ENCODE measurements at regions not wholly inside any gene's neighbourhood (a gene's known extent, or its start where the extent isn't known, plus 50 kb on each side); places are given as distances from the start of the nearest gene placed in this dataset.
"Not testable (repeated sequence)": the region's sequence is repeated elsewhere in the genome, so short reads cannot be mapped to it uniquely, and the experiment has no call there.

DNA sequence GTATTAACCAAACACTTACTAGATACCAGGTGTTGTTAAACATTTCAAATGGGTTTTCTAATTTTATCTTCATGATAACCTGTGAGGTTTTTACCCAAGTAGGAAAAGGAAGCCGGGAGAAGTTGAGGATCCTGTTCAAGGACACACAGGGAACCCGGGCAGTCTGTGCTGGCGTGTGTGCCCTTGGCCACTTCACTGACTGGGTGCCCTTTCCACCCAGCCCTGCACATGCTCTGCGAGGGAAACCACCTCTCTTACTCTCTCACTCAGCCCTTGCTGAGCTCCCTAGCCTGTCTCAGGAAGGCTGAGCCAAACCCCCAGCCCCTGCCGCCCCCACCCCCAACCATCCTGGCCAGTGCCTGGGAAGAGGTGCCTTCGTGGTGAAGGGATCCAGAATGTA lies 51.8 kb downstream of the TEX44 start:
- no peak overlapping the region for H3K4me3 ChIP-seq (replicated peaks in 1 of 2; ENCODE audit: low read depth in 2 of 2, low read length in 2 of 2)
- TF ChIP-seq, protein P1, sequence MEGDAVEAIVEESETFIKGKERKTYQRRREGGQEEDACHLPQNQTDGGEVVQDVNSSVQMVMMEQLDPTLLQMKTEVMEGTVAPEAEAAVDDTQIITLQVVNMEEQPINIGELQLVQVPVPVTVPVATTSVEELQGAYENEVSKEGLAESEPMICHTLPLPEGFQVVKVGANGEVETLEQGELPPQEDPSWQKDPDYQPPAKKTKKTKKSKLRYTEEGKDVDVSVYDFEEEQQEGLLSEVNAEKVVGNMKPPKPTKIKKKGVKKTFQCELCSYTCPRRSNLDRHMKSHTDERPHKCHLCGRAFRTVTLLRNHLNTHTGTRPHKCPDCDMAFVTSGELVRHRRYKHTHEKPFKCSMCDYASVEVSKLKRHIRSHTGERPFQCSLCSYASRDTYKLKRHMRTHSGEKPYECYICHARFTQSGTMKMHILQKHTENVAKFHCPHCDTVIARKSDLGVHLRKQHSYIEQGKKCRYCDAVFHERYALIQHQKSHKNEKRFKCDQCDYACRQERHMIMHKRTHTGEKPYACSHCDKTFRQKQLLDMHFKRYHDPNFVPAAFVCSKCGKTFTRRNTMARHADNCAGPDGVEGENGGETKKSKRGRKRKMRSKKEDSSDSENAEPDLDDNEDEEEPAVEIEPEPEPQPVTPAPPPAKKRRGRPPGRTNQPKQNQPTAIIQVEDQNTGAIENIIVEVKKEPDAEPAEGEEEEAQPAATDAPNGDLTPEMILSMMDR (IDR thresholded peaks at IDR 0.05; ENCODE audit: low read depth, low read length), result no peak
- no peak for DNase-seq (ENCODE audit: low read depth in 2 of 2)

DNA sequence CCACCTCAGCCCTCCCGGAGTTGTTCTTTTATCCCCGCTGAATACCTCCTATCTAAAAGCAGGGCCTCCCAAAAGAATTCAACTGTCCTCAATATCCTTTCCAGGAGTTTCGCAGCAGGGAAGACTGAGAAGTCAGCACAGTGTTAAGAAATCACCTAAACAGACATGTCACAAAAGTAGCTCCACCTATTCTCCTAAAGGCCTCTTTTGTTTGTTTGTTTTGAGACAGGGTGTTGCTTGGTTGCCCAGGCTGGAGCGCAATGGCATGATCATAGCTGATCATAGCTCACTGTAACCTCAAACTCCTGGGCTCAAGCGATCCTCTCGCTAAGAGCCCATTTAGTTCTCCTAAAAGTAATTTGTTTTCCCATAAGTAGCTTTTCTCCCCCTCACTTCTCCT lies 53.8 kb downstream of the TEX44 start:
- peak; percentile 31 to 42 for DNase-seq (ENCODE audit: low read depth in 2 of 2)
- H3K4me3 ChIP-seq (replicated peaks in 1 of 2; ENCODE audit: low read depth in 2 of 2, low read length in 2 of 2), result no peak overlapping the region
- TF ChIP-seq, protein P1 (IDR thresholded peaks at IDR 0.05; ENCODE audit: low read depth, low read length), result no peak

DNA sequence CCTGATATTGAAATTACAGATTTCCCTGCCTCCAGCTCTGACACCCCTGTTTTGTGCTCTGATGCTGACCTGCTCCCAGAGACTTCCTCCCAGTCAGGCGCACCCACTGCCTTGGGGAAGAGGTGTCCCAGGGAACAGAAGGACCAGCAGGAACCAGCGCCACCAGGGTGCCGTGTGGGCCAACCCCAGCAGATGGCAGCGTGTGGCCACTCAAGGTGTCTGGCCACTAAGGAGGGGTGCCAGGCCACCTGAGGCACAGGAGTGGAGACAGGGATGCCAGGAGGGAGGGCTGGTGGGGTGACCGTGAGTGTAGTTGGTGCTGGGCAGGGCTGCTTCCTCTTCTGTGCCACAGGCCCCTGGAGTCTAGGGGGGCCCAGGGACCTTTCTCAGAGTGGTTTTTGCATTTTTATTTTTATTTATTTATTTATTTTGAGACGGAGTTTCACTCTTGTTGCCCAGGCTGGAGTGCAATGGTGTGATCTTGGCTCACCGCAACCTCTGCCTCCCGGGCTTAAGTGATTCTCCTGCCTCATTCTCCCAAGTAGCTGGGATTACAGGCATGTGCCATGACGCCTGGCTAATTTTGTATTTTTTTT lies 56.0 kb downstream of the TEX44 start:
- no peak overlapping the region for H3K4me3 ChIP-seq (replicated peaks in 1 of 2; ENCODE audit: low read depth in 2 of 2, low read length in 2 of 2)
- peak; percentile 52 to 56 for DNase-seq (ENCODE audit: low read depth in 2 of 2)
- TF ChIP-seq, protein P1 (IDR thresholded peaks at IDR 0.05; ENCODE audit: low read depth, low read length), result peak; percentile 77

DNA sequence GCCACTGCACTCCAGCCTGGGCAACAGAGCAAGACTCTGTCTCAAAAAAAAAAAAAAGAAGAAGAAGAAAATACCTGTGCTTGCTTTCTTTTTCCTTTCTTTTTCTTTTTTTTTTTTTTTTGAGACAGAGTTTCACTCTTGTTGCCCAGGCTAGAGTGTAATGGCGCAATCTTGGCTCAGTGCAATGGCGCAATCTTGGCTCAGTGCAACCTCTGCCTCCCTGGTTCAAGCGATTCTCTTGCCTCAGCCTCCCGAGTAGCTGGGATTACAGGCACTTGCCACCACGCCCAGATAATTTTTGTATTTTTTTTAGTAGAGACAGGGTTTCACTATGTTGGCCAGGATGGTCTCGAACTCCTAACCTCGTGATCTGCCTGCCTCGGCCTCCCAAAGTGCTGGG lies 56.8 kb upstream of the PTMA start:
- DNase-seq (ENCODE audit: low read depth in 2 of 2), result not testable (repeated sequence)

DNA sequence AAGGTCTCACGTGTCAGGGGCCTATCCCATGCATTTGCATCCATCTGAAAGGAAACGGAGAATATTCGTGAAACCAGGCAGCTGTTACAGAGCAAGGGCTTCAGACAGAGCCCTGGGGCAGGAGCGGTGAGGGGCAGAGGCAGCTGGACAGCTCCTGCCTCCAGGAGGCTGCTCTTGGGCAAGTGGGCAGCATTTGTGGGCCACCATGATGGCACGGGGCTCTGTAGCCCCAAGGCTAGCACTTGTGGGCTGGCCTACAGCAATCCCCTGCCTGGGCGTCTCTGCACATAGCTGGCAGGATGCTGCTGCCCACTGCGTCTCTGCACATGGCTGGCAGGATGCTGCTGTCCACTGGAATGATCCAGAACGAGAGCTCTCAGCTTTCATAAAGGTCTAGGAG lies 52.8 kb upstream of the PTMA start:
- no peak overlapping the region for H3K4me3 ChIP-seq (replicated peaks in 1 of 2; ENCODE audit: low read depth in 2 of 2, low read length in 2 of 2)
- no peak for DNase-seq (ENCODE audit: low read depth in 2 of 2)
- TF ChIP-seq, protein P1 (IDR thresholded peaks at IDR 0.05; ENCODE audit: low read depth, low read length), result no peak

More for the DNA sequence above, 56.8 kb upstream of the PTMA start:
- H3K4me3 ChIP-seq (replicated peaks in 1 of 2; ENCODE audit: low read depth in 2 of 2, low read length in 2 of 2), result not testable (repeated sequence)

- H3K4me3 ChIP-seq (replicated peaks in 1 of 2; ENCODE audit: low read depth in 2 of 2, low read length in 2 of 2), result no peak overlapping the region
- TF ChIP-seq, protein P1 (IDR thresholded peaks at IDR 0.05; ENCODE audit: low read depth, low read length), result no peak
Observed at GRCh38 chr2:231655894-231656293, 52.4 kb upstream of the PTMA start.

More at GRCh38 chr2:231655894-231656293, 52.4 kb upstream of the PTMA start:
- no peak for DNase-seq (ENCODE audit: low read depth in 2 of 2)

Data from cardiac fibroblast (primary cell).